ENCODE measurements at regions not wholly inside any gene's neighbourhood (a gene's known extent, or its start where the extent isn't known, plus 50 kb on each side); places are given as distances from the start of the nearest gene placed in this dataset.
A peak's percentile ranks its signal among the peaks of the same experiment; 100 is the strongest.

DNA sequence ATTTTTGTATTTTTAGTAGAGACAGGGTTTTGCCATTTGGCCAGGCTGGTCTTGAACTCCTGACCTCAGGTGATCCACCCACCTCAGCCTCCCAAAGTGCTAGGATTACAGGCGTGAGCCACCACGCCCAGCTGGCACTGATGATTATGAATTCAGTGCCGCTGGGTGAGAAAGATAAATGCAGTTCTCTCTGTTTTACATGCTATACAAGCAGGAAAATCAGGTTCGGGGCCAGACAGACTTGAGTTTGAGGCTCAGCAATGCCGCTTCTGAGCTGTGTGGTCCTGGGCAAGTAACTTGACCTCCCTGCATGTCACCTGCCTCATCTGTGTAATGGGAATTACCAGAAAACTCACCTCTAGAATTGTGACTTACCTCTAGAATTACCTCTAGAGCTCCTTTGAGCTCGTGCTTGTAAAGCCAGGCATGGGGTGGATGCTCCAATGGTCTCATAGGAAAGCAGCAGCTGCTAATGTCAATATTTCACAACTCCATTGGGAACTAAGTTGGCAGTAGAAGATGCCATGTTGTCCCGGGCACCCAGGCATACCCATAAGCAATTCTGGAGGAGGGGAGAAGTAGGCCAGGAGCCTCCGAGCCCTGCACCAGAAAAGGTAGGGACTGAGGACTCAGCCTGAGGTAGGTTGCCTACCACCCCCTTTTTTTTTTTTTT, 119.8 kb upstream of the SLC25A33 start:
- ATAC-seq, result no peak
- intact Hi-C loops (cut with micrococcal nuclease), result no loop called here
- no peak for DNase-seq

DNA sequence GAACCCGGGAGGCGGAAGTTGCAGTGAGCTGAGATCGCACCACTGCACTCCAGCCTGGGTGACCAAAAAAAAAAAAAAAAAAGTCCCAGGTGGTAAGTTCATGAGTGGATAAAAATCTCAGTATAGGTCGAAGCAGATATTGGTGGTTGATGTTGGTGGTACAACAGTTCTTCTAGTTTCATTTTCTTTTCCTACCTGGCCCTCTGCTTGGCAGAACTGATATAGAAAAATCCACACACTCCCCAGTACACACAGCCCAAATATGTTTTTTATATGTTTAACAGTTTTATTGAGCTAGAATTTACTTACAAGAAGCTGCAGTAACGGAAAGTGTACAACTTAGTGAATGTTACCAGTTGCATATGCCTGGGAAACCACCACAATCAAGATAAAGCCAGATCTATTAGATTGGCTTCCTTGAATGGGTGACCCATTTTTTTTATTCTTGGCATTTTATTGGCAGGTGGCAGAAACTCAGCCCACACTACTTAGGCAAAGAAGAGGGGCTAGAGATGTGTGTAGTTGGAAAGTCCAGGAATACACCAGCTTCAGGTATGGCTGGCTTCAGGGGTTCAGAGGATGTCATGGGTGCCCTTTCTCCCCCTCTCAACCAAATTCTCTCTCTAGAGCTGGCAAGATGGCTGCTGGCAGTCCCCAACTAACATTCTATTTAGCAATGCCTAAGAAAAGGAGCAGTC, 118.3 kb upstream of the SLC25A33 start:
- ATAC-seq (no peak), DNase-seq (no peak)
- intact Hi-C loops (cut with micrococcal nuclease), result no loop called here

GRCh38 chr1:9421533-9421873, 117.8 kb upstream of the SLC25A33 start:
- no peak for DNase-seq
- ATAC-seq, result no peak
- intact Hi-C loops (cut with micrococcal nuclease), result no loop called here

GRCh38 chr1:9422321-9422720, 116.9 kb upstream of the SLC25A33 start:
- intact Hi-C loops (cut with micrococcal nuclease), result no loop called here
- no peak for ATAC-seq
- no peak for DNase-seq

DNA sequence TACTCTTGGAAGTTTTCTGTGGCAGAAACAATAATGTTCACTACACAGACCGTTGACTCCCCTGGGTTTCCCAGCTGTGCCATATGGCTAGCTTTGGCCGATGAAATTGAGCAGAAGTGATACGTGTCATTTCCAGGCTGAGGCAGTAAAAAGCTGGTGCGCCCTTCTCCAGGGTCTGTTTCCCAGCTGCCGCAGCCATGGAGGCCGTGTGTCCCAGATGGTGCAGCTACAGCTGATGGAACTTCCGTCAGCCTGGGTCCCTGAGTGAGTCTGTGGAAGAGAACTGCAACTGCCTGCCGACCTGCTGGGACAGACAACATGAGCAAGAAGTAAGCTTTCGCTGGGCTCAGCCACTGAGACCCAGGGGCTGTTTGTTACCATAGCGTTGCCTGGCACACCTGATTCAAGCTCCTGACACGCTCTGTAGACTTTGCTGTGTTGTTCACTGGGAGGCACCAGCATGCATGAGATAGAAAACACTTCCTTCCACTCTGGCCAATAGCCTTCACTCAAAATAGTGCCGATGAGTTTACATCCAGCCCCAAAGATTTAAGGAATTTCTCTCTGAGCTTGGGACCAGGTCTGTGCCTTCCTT, 116.3 kb upstream of the SLC25A33 start:
- ATAC-seq (no peak), DNase-seq (no peak)
- intact Hi-C loops (cut with micrococcal nuclease), result no loop called here

- intact Hi-C loops (cut with micrococcal nuclease), result no loop called here
- ATAC-seq (no peak), DNase-seq (no peak)
These were observed 115.0 kb upstream of the SLC25A33 start for GRCh38 chr1:9424261-9424660.

GRCh38 chr1:9425859-9426258, 113.4 kb upstream of the SLC25A33 start:
- intact Hi-C loops (cut with micrococcal nuclease), result no loop called here
- ATAC-seq, result no peak
- no peak for DNase-seq

DNA sequence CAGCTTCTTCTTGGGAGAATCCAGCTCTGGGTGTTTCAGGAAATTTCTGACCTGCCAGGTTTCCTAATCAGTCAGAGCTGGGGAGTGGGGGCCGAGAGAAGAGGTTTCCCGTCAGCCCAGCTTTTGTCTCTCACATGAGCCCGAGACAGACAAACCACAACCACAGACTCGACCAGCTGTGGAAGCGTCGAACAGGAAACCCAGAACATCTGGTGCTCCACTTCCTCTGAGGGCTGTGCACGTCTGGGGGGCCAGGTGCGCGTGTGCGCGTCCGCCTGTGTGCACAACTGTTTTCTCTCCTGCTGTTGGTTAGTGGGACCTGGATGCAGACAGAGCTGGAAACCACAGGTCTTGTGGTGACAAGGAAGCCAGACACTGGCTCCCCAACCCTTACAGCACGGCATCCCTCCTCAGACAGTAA, 113.0 kb upstream of the SLC25A33 start:
- DNase-seq, result no peak

GRCh38 chr1:9427388-9427787, 111.9 kb upstream of the SLC25A33 start:
- ATAC-seq (no peak), DNase-seq (no peak)
- intact Hi-C loops (cut with micrococcal nuclease), result no loop called here

More for the DNA sequence above, 113.0 kb upstream of the SLC25A33 start:
- no peak for ATAC-seq
- intact Hi-C loops (cut with micrococcal nuclease), result no loop called here

DNA sequence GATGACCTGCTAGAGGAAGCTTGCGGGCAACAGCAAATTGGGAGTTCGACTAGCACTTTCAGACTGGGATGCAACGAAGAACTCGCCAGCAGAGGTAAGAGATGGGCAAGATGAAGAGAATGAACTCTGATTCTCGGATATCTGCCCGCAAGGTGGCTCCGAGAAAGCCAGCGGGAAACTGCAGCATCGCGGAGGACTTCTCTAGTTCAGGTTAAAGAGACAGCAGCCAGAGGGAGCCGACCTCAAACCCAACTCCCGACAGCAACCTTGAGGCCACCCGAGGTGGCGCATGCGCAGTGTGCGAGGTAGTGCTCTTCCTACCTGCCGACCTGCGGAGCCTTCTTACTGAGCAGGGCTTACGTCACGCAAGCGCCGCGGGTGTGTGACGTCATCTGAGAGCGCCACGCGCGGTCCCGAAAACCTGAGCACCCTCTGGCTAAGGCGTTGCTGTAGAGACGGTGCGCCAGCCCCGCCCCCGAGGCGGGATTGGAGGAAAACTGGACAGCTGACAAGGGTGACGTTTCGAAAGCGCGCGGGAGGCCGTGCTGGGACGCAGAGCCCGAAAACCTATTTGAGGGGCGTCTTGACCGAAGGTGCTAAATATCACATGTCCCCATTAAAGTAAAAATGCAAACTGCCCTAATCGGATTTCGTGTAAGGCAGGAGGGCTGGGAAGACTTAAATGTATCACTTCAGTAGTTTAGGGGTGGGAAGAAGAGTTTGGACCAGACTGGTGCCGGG, 110.5 kb upstream of the SLC25A33 start:
- DNase-seq, result peak; percentile 99
- peak; percentile 97 for ATAC-seq
- intact Hi-C loops (cut with micrococcal nuclease), result no loop called here

GRCh38 chr1:9429342-9429711, 109.9 kb upstream of the SLC25A33 start:
- DNase-seq (no peak), ATAC-seq (peak; percentile 7)
- intact Hi-C loops (cut with micrococcal nuclease), result no loop called here

DNA sequence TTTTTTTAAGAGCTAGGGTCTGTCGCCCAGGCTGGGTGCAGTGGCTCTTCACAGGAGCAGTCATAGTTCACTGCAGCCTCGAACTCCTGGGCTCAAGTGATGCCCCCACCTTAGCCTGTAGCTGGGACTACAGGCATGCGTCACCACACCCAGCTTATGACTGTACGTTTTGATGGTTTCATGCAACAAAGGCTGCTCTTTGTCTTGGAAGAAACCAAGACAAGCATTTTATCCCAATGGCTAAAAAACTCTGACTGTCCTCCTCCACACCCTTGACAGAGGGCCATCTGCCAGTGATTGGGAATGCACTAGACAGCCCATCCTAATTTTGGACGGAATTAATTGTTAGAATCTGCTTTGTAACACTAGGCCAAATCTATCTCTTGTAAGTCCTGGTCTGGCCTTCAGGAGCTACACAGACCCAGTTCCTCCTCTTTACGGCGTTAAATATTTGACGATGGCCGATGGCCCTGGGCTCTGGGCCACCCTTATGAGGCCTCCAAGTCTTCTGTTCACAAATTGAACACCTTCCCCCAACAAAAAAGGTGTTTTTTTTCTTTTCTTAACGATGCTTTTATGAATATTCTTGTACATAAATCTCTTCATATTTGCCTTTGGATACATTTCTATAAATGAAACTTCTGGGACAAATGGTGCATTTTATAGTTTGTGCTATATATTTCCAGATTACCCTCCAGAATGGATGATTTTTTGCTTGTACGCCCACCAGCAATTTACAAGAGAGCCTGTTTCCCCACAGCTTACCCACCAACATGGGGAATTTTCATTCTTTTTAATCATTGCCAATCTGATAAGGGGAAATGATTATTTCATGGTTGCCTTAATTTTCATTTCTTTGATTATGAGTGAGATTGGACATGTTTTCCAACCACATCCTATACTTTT, 104.8 kb upstream of the SLC25A33 start:
- no peak for DNase-seq
- intact Hi-C loops (cut with micrococcal nuclease), result no loop called here
- no peak for ATAC-seq

GRCh38 chr1:9435153-9435636, 104.1 kb upstream of the SLC25A33 start:
- DNase-seq (no peak), ATAC-seq (peak; percentile 19)
- intact Hi-C loops (cut with micrococcal nuclease), result no loop called here

DNA sequence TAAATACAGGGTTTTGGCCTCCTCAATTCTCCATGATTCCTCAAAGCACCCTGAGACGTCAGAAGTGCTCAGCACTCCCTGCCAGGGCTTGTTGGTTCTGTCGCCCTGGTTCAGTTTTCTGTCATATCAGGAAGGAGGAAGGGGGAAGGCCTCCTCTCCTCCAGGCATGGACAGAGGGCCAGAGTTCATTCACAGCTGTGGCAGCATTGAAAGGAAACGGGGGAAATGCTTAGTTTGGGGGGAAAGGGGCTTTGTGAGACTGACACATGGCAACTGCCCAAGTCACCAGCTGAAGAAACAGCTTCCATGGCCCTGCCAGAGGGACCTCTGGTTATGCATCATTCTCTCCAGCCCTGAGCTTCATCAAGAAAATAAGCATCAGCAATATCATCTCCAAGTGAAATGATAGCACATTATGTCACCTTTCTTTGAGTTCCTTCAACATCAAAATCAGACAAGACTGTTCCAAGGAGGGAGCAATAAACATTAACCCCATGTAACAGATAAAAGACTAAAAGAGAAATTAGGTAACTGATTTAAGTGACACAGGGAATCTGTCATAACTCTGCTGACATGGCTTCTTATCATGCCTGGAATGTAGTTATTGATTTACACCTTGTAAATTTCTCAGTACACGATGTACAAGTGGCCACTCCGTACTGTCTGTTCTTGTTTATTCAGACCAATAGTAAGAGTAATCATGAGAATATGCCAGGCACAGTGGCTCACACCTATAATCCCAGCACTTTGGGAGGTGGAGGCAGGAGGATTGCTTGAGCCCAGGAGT, 103.2 kb upstream of the SLC25A33 start:
- intact Hi-C loops (cut with micrococcal nuclease), result no loop called here
- DNase-seq (no peak), ATAC-seq (no peak)

DNA sequence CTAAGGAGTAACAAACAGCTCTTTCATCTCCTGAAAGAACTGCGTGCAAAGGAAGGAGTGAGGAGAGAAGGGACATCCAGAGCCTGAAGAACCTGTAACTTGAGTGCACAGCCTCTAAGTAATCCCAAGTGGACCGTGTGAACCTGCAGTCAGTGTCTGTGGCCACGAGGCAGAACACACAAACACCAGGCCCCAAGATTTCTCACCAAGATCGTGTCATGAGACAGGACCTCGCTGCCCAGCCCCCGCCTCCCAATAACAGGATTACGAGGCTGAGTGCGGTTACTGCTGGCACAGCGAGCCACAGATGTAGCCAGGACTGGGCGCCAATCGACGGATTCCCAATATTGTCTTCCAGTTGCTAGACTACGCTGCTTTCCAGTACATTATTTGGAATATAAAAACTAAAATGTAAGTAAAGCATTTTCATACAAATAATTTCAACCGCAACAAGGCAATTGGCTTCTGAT, 101.3 kb upstream of the SLC25A33 start:
- ATAC-seq (no peak), DNase-seq (peak; percentile 65)
- intact Hi-C loops (cut with micrococcal nuclease), result no loop called here

- DNase-seq (peak; percentile 48), ATAC-seq (peak; percentile 24)
- intact Hi-C loops (cut with micrococcal nuclease), result no loop called here
These were observed 100.7 kb upstream of the SLC25A33 start for GRCh38 chr1:9438431-9439073.

GRCh38 chr1:9439074-9439761, 100.0 kb upstream of the SLC25A33 start:
- ATAC-seq (no peak), DNase-seq (no peak)
- intact Hi-C loops (cut with micrococcal nuclease), result no loop called here
